ENCODE measurements at regions not wholly inside any gene's neighbourhood (a gene's known extent, or its start where the extent isn't known, plus 50 kb on each side); places are given as distances from the start of the nearest gene placed in this dataset.

DNA sequence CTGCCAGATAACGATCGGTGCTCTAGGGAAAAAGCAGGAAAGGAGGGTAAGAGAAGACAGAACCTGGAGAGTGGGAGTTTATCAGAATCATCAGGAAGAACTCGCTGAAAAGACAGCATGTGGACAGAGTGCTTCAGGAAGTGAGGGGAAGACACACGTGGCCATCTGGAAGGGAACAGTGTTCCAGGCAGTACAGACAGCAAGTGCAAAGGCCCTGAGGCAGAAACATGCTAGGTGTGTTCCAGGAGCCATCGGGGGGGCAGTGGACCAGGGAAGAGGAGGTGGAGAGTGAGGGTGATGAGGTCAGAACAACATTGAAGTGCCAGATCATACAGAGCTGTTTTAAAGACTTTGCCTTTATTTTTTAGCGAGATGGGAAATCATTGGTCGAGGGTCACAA lies 354.3 kb upstream of the CNR1 start:
- TF ChIP-seq, protein P1, sequence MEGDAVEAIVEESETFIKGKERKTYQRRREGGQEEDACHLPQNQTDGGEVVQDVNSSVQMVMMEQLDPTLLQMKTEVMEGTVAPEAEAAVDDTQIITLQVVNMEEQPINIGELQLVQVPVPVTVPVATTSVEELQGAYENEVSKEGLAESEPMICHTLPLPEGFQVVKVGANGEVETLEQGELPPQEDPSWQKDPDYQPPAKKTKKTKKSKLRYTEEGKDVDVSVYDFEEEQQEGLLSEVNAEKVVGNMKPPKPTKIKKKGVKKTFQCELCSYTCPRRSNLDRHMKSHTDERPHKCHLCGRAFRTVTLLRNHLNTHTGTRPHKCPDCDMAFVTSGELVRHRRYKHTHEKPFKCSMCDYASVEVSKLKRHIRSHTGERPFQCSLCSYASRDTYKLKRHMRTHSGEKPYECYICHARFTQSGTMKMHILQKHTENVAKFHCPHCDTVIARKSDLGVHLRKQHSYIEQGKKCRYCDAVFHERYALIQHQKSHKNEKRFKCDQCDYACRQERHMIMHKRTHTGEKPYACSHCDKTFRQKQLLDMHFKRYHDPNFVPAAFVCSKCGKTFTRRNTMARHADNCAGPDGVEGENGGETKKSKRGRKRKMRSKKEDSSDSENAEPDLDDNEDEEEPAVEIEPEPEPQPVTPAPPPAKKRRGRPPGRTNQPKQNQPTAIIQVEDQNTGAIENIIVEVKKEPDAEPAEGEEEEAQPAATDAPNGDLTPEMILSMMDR (IDR thresholded peaks at IDR 0.05) = no peak
- no peak for TF ChIP-seq POLR2A (IDR thresholded peaks at IDR 0.05)
